SU-DHL-6 (cell line): ENCODE measurements at regions not wholly inside any gene's neighbourhood (a gene's known extent, or its start where the extent isn't known, plus 50 kb on each side); places are given as distances from the start of the nearest gene placed in this dataset.

Experiments used
- EZH2phosphoT487 ChIP-seq: fragments of 200-600 bp; sonication (generic), shearing (Covaris generic); conservative IDR thresholded peaks from 2 replicates; pipeline ENCODE4 v1.6.1; 2018; ENCODE audit warnings: mild to moderate bottlenecking, antibody characterized with exemption, low read length, moderate library complexity, mixed read lengths
- TF ChIP-seq, protein P1 (sequence below): fragments of 200-600 bp; sonication (generic); IDR thresholded peaks from one replicate; pipeline ENCODE4 v1.5.1; 2017; ENCODE audit warnings: antibody characterized with exemption, mild to moderate bottlenecking, low read length, moderate library complexity; ENCODE audit not compliant: insufficient read depth, poor library complexity, severe bottlenecking

DNA sequence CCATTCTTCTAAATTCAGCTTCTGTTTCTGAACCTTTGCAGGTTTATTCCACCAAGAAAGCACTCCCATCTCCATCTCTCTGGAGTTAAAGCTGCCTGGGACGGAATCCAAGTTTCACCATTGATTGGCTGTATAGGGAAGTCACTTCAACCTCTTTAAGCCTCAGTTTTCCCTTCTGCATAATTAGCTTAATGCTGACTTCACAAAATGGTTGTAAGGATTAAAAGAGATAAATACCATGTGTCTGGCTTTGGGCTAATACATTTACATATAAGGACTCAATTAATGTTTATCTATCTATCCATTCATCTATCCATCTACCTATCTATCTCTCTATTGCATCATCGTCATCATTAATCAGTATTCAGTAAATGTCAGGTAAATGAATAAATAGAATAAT, 629.6 kb upstream of the MGMT start:
- TF ChIP-seq, protein P1, sequence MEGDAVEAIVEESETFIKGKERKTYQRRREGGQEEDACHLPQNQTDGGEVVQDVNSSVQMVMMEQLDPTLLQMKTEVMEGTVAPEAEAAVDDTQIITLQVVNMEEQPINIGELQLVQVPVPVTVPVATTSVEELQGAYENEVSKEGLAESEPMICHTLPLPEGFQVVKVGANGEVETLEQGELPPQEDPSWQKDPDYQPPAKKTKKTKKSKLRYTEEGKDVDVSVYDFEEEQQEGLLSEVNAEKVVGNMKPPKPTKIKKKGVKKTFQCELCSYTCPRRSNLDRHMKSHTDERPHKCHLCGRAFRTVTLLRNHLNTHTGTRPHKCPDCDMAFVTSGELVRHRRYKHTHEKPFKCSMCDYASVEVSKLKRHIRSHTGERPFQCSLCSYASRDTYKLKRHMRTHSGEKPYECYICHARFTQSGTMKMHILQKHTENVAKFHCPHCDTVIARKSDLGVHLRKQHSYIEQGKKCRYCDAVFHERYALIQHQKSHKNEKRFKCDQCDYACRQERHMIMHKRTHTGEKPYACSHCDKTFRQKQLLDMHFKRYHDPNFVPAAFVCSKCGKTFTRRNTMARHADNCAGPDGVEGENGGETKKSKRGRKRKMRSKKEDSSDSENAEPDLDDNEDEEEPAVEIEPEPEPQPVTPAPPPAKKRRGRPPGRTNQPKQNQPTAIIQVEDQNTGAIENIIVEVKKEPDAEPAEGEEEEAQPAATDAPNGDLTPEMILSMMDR = no peak
- no peak for TF ChIP-seq EZH2phosphoT487
